ENCODE measurements at regions not wholly inside any gene's neighbourhood (a gene's known extent, or its start where the extent isn't known, plus 50 kb on each side); places are given as distances from the start of the nearest gene placed in this dataset.

DNA sequence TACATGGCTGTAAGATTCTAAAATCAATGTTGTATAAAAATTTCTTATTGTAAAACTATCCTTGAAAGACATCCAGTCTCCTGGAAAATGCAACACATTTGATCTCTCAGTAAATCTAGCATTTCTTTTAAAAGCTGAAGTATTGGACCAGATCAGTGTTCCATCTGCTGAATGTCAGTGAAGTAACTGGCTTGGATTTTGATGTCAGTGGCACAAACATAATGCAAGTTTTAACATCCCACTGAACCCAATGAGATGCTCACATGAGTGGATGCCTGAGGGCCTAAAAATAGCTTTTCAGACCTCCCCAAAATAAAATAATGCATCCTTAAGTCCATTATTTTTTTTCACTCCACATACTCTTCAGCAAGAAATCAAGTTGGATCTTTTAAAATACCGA is 1432.2 kb downstream of the MRPL39 start:
- Histone ChIP-seq H3K36me3 (ENCODE audit: insufficient read depth) (no peaks in the 10 kb centered on the region), H3K27me3 (ENCODE audit: insufficient read depth) (no peaks in the 10 kb centered on the region), H3F3A (replicated peaks; ENCODE audit: low read depth) (no peaks in the 10 kb centered on the region), H3K4me3 (no peak overlapping the region), H3K79me2 (replicated peaks; ENCODE audit: insufficient read depth) (no peaks in the 10 kb centered on the region), H3K4me2 (no peak overlapping the region), H4K20me1 (replicated peaks; ENCODE audit: insufficient read depth) (no peaks in the 10 kb centered on the region), H3K9me2 (ENCODE audit: insufficient read depth) (no peaks in the 10 kb centered on the region), H3K4me1 (ENCODE audit: insufficient read depth) (no peaks in the 10 kb centered on the region), H2AFZ (no peak overlapping the region), H3K27ac (ENCODE audit: low read depth) (no peak overlapping the region)
- Mint-ChIP-seq H3K36me3 (ENCODE audit: low read depth) (peaks cover 7% of the 10 kb centered on the region; the same call in 1 of the 3 replicates), H3K27me3 (ENCODE audit: insufficient read depth, low read depth, poor library complexity) (peaks cover 5% of the 10 kb centered on the region), H3K4me3 (no peak overlapping the region), H3K4me1 (no peaks in the 10 kb centered on the region), H3K27ac (no peak overlapping the region), H3K9me3 (peaks cover 75% of the 10 kb centered on the region)
- TF ChIP-seq EZH2 (IDR thresholded peaks at IDR 0.05; ENCODE audit: low read depth, unreplicated experiment): no peak
- no peak for TF ChIP-seq NANOG (IDR thresholded peaks at IDR 0.05; ENCODE audit: borderline replicate concordance)
- TF ChIP-seq, protein P1, sequence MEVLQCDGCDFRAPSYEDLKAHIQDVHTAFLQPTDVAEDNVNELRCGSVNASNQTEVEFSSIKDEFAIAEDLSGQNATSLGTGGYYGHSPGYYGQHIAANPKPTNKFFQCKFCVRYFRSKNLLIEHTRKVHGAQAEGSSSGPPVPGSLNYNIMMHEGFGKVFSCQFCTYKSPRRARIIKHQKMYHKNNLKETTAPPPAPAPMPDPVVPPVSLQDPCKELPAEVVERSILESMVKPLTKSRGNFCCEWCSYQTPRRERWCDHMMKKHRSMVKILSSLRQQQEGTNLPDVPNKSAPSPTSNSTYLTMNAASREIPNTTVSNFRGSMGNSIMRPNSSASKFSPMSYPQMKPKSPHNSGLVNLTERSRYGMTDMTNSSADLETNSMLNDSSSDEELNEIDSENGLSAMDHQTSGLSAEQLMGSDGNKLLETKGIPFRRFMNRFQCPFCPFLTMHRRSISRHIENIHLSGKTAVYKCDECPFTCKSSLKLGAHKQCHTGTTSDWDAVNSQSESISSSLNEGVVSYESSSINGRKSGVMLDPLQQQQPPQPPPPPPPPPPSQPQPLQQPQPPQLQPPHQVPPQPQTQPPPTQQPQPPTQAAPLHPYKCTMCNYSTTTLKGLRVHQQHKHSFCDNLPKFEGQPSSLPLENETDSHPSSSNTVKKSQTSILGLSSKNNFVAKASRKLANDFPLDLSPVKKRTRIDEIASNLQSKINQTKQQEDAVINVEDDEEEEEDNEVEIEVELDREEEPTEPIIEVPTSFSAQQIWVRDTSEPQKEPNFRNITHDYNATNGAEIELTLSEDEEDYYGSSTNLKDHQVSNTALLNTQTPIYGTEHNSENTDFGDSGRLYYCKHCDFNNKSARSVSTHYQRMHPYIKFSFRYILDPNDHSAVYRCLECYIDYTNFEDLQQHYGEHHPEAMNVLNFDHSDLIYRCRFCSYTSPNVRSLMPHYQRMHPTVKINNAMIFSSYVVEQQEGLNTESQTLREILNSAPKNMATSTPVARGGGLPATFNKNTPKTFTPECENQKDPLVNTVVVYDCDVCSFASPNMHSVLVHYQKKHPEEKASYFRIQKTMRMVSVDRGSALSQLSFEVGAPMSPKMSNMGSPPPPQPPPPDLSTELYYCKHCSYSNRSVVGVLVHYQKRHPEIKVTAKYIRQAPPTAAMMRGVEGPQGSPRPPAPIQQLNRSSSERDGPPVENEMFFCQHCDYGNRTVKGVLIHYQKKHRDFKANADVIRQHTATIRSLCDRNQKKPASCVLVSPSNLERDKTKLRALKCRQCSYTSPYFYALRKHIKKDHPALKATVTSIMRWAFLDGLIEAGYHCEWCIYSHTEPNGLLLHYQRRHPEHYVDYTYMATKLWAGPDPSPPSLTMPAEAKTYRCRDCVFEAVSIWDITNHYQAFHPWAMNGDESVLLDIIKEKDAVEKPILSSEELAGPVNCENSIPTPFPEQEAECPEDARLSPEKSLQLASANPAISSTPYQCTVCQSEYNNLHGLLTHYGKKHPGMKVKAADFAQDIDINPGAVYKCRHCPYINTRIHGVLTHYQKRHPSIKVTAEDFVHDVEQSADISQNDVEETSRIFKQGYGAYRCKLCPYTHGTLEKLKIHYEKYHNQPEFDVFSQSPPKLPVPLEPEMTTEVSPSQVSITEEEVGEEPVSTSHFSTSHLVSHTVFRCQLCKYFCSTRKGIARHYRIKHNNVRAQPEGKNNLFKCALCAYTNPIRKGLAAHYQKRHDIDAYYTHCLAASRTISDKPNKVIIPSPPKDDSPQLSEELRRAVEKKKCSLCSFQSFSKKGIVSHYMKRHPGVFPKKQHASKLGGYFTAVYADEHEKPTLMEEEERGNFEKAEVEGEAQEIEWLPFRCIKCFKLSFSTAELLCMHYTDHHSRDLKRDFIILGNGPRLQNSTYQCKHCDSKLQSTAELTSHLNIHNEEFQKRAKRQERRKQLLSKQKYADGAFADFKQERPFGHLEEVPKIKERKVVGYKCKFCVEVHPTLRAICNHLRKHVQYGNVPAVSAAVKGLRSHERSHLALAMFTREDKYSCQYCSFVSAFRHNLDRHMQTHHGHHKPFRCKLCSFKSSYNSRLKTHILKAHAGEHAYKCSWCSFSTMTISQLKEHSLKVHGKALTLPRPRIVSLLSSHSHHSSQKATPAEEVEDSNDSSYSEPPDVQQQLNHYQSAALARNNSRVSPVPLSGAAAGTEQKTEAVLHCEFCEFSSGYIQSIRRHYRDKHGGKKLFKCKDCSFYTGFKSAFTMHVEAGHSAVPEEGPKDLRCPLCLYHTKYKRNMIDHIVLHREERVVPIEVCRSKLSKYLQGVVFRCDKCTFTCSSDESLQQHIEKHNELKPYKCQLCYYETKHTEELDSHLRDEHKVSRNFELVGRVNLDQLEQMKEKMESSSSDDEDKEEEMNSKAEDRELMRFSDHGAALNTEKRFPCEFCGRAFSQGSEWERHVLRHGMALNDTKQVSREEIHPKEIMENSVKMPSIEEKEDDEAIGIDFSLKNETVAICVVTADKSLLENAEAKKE (CRISPR knock-in tag; IDR thresholded peaks at IDR 0.05): no peak
- TF ChIP-seq CREB1 (CRISPR knock-in tag; IDR thresholded peaks at IDR 0.05; ENCODE audit: low read depth): no peak
- ATAC-seq: no peak
- no peak for DNase-seq (ENCODE audit: low spot score)

- no peak overlapping the region for H3K4me2 ChIP-seq
- H3K27me3 ChIP-seq (ENCODE audit: insufficient read depth): no peaks in the 10 kb centered on the region
- no peaks in the 10 kb centered on the region for H3F3A ChIP-seq (replicated peaks; ENCODE audit: low read depth)
- H3K79me2 ChIP-seq (replicated peaks; ENCODE audit: insufficient read depth): no peaks in the 10 kb centered on the region
- no peak overlapping the region for H2AFZ ChIP-seq
- no peak overlapping the region for H3K27ac Mint-ChIP-seq
- H3K9me3 Mint-ChIP-seq: peaks cover 79% of the 10 kb centered on the region
- H3K36me3 Mint-ChIP-seq (ENCODE audit: low read depth): peaks cover 7% of the 10 kb centered on the region; the same call in 2 of the 3 replicates
- H3K27ac ChIP-seq (ENCODE audit: low read depth): no peak overlapping the region
- H3K4me1 ChIP-seq (ENCODE audit: insufficient read depth): no peaks in the 10 kb centered on the region
- H3K4me3 Mint-ChIP-seq: no peak overlapping the region
- H3K27me3 Mint-ChIP-seq (ENCODE audit: insufficient read depth, low read depth, poor library complexity): peaks cover 5% of the 10 kb centered on the region
- DNase-seq (ENCODE audit: low spot score) (no peak), ATAC-seq (no peak)
- H3K4me3 ChIP-seq: no peak overlapping the region
- no peaks in the 10 kb centered on the region for H3K4me1 Mint-ChIP-seq
- no peaks in the 10 kb centered on the region for H3K36me3 ChIP-seq (ENCODE audit: insufficient read depth)
- no peaks in the 10 kb centered on the region for H3K9me2 ChIP-seq (ENCODE audit: insufficient read depth)
- H4K20me1 ChIP-seq (replicated peaks; ENCODE audit: insufficient read depth): no peaks in the 10 kb centered on the region
- TF ChIP-seq CTCF (conservative IDR thresholded peaks at IDR 0.05; ENCODE audit: low read depth in 2 of 2) (no peak), CREB1 (CRISPR knock-in tag; IDR thresholded peaks at IDR 0.05; ENCODE audit: low read depth) (no peak), EZH2 (IDR thresholded peaks at IDR 0.05; ENCODE audit: low read depth, unreplicated experiment) (no peak), STAT1 (IDR thresholded peaks at IDR 0.05; ENCODE audit: unreplicated experiment) (no peak), EZH2phosphoT487 (IDR thresholded peaks at IDR 0.05; ENCODE audit: unreplicated experiment) (no peak), POLR2AphosphoS5 (IDR thresholded peaks at IDR 0.05; ENCODE audit: low read depth) (no peak)
- TF ChIP-seq, protein P2, sequence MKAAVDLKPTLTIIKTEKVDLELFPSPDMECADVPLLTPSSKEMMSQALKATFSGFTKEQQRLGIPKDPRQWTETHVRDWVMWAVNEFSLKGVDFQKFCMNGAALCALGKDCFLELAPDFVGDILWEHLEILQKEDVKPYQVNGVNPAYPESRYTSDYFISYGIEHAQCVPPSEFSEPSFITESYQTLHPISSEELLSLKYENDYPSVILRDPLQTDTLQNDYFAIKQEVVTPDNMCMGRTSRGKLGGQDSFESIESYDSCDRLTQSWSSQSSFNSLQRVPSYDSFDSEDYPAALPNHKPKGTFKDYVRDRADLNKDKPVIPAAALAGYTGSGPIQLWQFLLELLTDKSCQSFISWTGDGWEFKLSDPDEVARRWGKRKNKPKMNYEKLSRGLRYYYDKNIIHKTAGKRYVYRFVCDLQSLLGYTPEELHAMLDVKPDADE (IDR thresholded peaks at IDR 0.05): no peak
- TF ChIP-seq, protein P3, sequence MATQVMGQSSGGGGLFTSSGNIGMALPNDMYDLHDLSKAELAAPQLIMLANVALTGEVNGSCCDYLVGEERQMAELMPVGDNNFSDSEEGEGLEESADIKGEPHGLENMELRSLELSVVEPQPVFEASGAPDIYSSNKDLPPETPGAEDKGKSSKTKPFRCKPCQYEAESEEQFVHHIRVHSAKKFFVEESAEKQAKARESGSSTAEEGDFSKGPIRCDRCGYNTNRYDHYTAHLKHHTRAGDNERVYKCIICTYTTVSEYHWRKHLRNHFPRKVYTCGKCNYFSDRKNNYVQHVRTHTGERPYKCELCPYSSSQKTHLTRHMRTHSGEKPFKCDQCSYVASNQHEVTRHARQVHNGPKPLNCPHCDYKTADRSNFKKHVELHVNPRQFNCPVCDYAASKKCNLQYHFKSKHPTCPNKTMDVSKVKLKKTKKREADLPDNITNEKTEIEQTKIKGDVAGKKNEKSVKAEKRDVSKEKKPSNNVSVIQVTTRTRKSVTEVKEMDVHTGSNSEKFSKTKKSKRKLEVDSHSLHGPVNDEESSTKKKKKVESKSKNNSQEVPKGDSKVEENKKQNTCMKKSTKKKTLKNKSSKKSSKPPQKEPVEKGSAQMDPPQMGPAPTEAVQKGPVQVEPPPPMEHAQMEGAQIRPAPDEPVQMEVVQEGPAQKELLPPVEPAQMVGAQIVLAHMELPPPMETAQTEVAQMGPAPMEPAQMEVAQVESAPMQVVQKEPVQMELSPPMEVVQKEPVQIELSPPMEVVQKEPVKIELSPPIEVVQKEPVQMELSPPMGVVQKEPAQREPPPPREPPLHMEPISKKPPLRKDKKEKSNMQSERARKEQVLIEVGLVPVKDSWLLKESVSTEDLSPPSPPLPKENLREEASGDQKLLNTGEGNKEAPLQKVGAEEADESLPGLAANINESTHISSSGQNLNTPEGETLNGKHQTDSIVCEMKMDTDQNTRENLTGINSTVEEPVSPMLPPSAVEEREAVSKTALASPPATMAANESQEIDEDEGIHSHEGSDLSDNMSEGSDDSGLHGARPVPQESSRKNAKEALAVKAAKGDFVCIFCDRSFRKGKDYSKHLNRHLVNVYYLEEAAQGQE (IDR thresholded peaks at IDR 0.05; ENCODE audit: unreplicated experiment): no peak
Observed at GRCh38 chr21:24171736-24172135, 1435.5 kb downstream of the MRPL39 start.

Data from GM23338 (cell line).